ENCODE measurements at regions not wholly inside any gene's neighbourhood (a gene's known extent, or its start where the extent isn't known, plus 50 kb on each side); places are given as distances from the start of the nearest gene placed in this dataset.

- no peak for TF ChIP-seq CTCF (IDR thresholded peaks at IDR 0.05)
- no peak for TF ChIP-seq POLR2AphosphoS5 (IDR thresholded peaks at IDR 0.05; ENCODE audit: insufficient read depth in 1 of 2, low read depth in 1 of 2)
Measured at GRCh38 chr12:124080649-124081048, 107.6 kb downstream of the ZNF664 start.
